H1 (cell line): ENCODE measurements at regions not wholly inside any gene's neighbourhood (a gene's known extent, or its start where the extent isn't known, plus 50 kb on each side); places are given as distances from the start of the nearest gene placed in this dataset.

Experiments used
- CTCF ChIA-PET: fragments of 300-600 bp; sonication (Branson Sonifier 250); formaldehyde crosslinking; loops from one replicate; lab custom pipeline; 2021; ENCODE audit not compliant: partially characterized antibody; lab: Charles Lee
- POLR2A ChIA-PET: fragments of 300-600 bp; sonication (Branson Sonifier 250); formaldehyde crosslinking; loops from one replicate; lab custom pipeline; 2021; ENCODE audit warnings: inconsistent platforms; ENCODE audit not compliant: partially characterized antibody; lab: Charles Lee
- DNase-seq, 2 experiments: peaks; one replicate each; pipeline versions ENCODE4 v3.0.0 to v3.0.0-alpha.2; 2010 to 2022; ENCODE audit warnings: low spot score in 2 of 2, low read depth in 1 of 2, mixed read lengths in 1 of 2
- FAIRE-seq: peaks from 2 replicates; lab custom pipeline; 2011; peaks lifted over from hg19 to GRCh38; lab: Jason Lieb, UNC
- H2AFZ ChIP-seq: 2 replicates; pipeline ENCODE4 v1.8.1; 2012; ENCODE audit warnings: low read length, inconsistent platforms
- H2AK5ac ChIP-seq: 2 replicates; pipeline ENCODE4 v1.6.1; 2013; ENCODE audit warnings: low read depth, low read length
- H2BK120ac ChIP-seq: replicated peaks from 2 replicates; pipeline ENCODE3; 2013; ENCODE audit warnings: low read depth, low read length, inconsistent platforms
- H2BK12ac ChIP-seq: 2 replicates; pipeline ENCODE4 v1.6.1; 2013; ENCODE audit warnings: low read depth, low read length
- H2BK15ac ChIP-seq: 2 replicates; pipeline ENCODE4 v1.6.1; 2013; ENCODE audit warnings: low read length
- H2BK20ac ChIP-seq: 2 replicates; pipeline ENCODE4 v1.6.1; 2013; ENCODE audit warnings: low read length
- H2BK5ac ChIP-seq: 2 replicates; pipeline ENCODE4 v1.6.1; 2013; ENCODE audit warnings: low read depth, low read length
- H3K14ac ChIP-seq: 2 replicates; pipeline ENCODE4 v1.6.1; 2013; ENCODE audit warnings: inconsistent platforms; ENCODE audit not compliant: insufficient read length
- H3K18ac ChIP-seq: 2 replicates; pipeline ENCODE4 v1.6.1; 2013; ENCODE audit warnings: low read length; ENCODE audit errors: extremely low read depth
- H3K23ac ChIP-seq: 2 replicates; pipeline ENCODE4 v1.6.1; 2013; ENCODE audit warnings: inconsistent platforms; ENCODE audit not compliant: insufficient read length
- H3K23me2 ChIP-seq: 2 replicates; pipeline ENCODE4 v1.6.1; 2013; ENCODE audit warnings: low read depth, low read length
- H3K27ac ChIP-seq: 2 replicates; pipeline ENCODE4 v1.6.1; 2011; ENCODE audit warnings: low read depth, low read length, inconsistent platforms
- H3K27me3 ChIP-seq, 4 experiments: replicated peaks in 1 of 4; 1 replicate in 1 of 4; 2 replicates in 3 of 4; pipeline versions ENCODE4 v1.6.1 to v1.8.1; 2011 to 2013; ENCODE audit warnings: low read length in 3 of 4, mild to moderate bottlenecking in 3 of 4, inconsistent platforms in 2 of 4, mixed read lengths in 2 of 4, moderate library complexity in 1 of 4; ENCODE audit not compliant: control insufficient read depth in 3 of 4, insufficient read depth in 3 of 4; ENCODE audit errors: extremely low read depth in 1 of 4
- H3K36me3 ChIP-seq, 4 experiments: 2 replicates each; pipeline versions ENCODE4 v1.6.1 to v1.8.1; 2011 to 2013; ENCODE audit warnings: mild to moderate bottlenecking in 4 of 4, low read length in 3 of 4, moderate library complexity in 2 of 4, control low read depth in 1 of 4, inconsistent platforms in 1 of 4; ENCODE audit not compliant: insufficient read depth in 4 of 4, control insufficient read depth in 2 of 4
- H3K4ac ChIP-seq: replicated peaks from 2 replicates; pipeline ENCODE3; 2013; ENCODE audit warnings: low read length, low read depth, mixed read lengths, inconsistent platforms; ENCODE audit not compliant: insufficient read length
- H3K4me1 ChIP-seq, 4 experiments: replicated peaks in 1 of 4; 1 replicate in 1 of 4; 2 replicates in 3 of 4; pipeline versions ENCODE4 v1.6.1 to v1.8.1; 2011 to 2013; ENCODE audit warnings: low read length in 3 of 4, inconsistent platforms in 2 of 4, mixed read lengths in 1 of 4; ENCODE audit not compliant: insufficient read depth in 4 of 4, control insufficient read depth in 3 of 4
- H3K4me2 ChIP-seq, 2 experiments: 2 replicates each; pipeline versions ENCODE4 v1.6.1 to v1.8.1; 2011 to 2013; ENCODE audit warnings: low read depth in 2 of 2, low read length in 2 of 2, control low read depth in 1 of 2, inconsistent platforms in 1 of 2, mild to moderate bottlenecking in 1 of 2; ENCODE audit not compliant: insufficient read depth in 1 of 2
- H3K4me3 ChIP-seq, 4 experiments: fragments of 200-600, 300-600 bp in 1 of 4; sonication (generic), shearing (Covaris generic), sonication (Bioruptor Twin) in 1 of 4; 2 replicates each; pipeline versions ENCODE4 v1.5.1 to v1.8.1; 2011 to 2016; ENCODE audit warnings: low read length in 4 of 4, low read depth in 3 of 4, control low read depth in 2 of 4, inconsistent platforms in 2 of 4, mild to moderate bottlenecking in 2 of 4, mixed read lengths in 1 of 4, moderate library complexity in 1 of 4; ENCODE audit not compliant: insufficient read depth in 2 of 4; ENCODE audit errors: extremely low read depth in 1 of 4
- H3K56ac ChIP-seq: replicated peaks from 2 replicates; pipeline ENCODE3; 2013; ENCODE audit warnings: low read depth, mild to moderate bottlenecking, mixed read lengths, low read length, inconsistent platforms; ENCODE audit not compliant: insufficient read length
- H3K79me1 ChIP-seq: 2 replicates; pipeline ENCODE4 v1.6.1; 2013; ENCODE audit warnings: low read depth, low read length, control low read depth
- H3K79me2 ChIP-seq, 2 experiments: 2 replicates each; pipeline versions ENCODE4 v1.6.1 to v1.8.1; 2012 to 2013; ENCODE audit warnings: low read length in 2 of 2, mild to moderate bottlenecking in 2 of 2, inconsistent platforms in 1 of 2; ENCODE audit not compliant: insufficient read depth in 2 of 2, control insufficient read depth in 1 of 2
- H3K9ac ChIP-seq, 4 experiments: replicated peaks in 1 of 4; 1 replicate in 1 of 4; 2 replicates in 3 of 4; pipeline versions ENCODE4 v1.6.1 to v1.8.1; 2011 to 2013; ENCODE audit warnings: low read depth in 3 of 4, low read length in 3 of 4, control low read depth in 2 of 4, mild to moderate bottlenecking in 2 of 4, moderate library complexity in 2 of 4, inconsistent platforms in 1 of 4; ENCODE audit errors: extremely low read depth in 1 of 4
- H3K9me3 ChIP-seq, 2 experiments: 2 replicates each; pipeline versions ENCODE4 v1.6.1 to v1.8.1; 2012 to 2013; ENCODE audit warnings: mild to moderate bottlenecking in 2 of 2, moderate library complexity in 2 of 2, control low read depth in 1 of 2, inconsistent platforms in 1 of 2, low read depth in 1 of 2, low read length in 1 of 2, mixed read lengths in 1 of 2; ENCODE audit not compliant: insufficient read depth in 2 of 2
- H4K20me1 ChIP-seq, 2 experiments: replicated peaks in 1 of 2; 2 replicates each; pipeline versions ENCODE3 to v1.8.1; 2011 to 2013; ENCODE audit warnings: inconsistent platforms in 2 of 2, low read length in 2 of 2, mild to moderate bottlenecking in 1 of 2; ENCODE audit not compliant: insufficient read depth in 2 of 2, control insufficient read depth in 1 of 2
- H4K5ac ChIP-seq: 2 replicates; pipeline ENCODE4 v1.6.1; 2013; ENCODE audit warnings: low read length, low read depth, mixed read lengths, inconsistent platforms; ENCODE audit not compliant: insufficient read length
- H4K8ac ChIP-seq: 2 replicates; pipeline ENCODE4 v1.8.0; 2013; ENCODE audit warnings: mild to moderate bottlenecking, moderate library complexity, low read length, inconsistent platforms; ENCODE audit not compliant: insufficient read depth; ENCODE audit errors: extremely low read depth
- H4K91ac ChIP-seq: replicated peaks from 2 replicates; pipeline ENCODE3; 2013; ENCODE audit warnings: low read length, mixed read lengths, inconsistent platforms; ENCODE audit not compliant: insufficient read length
- CHD2 ChIP-seq: IDR thresholded peaks from 2 replicates; pipeline ENCODE4 v1.6.1; 2012; ENCODE audit warnings: low read length, improper control_type of control experiment
- SAP30 ChIP-seq: fragments of 300-600 bp; sonication (generic); IDR thresholded peaks from 2 replicates; pipeline ENCODE4 v1.7.1; 2012; ENCODE audit warnings: low read length, moderate library complexity, mild to moderate bottlenecking, inconsistent platforms; ENCODE audit not compliant: insufficient read depth, insufficient replicate concordance
- SP4 ChIP-seq: IDR thresholded peaks from 2 replicates; pipeline ENCODE4 v1.6.1; 2012; ENCODE audit warnings: low read length, inconsistent platforms
- TBP ChIP-seq: IDR thresholded peaks from 2 replicates; pipeline ENCODE4 v1.6.1; 2011; ENCODE audit warnings: low read depth, low read length, improper control_type of control experiment
- WGBS, 2 experiments: shearing (Covaris generic) in 1 of 2; methylation state at CpG; one replicate each; pipeline versions ENCODE4 v1.1.6 to v1.1.7; 2013 to 2015; ENCODE audit warnings: low lambda C conversion rate in 2 of 2, mixed read lengths in 2 of 2, inconsistent platforms in 1 of 2, low coverage in 1 of 2, missing lambda C conversion rate in 1 of 2; ENCODE audit not compliant: insufficient replicate concordance in 2 of 2, insufficient coverage in 1 of 2, insufficient read length in 1 of 2; ENCODE audit errors: extremely low coverage in 1 of 2, missing lambda C conversion rate in 1 of 2; 5-methylcytosine and 5-hydroxymethylcytosine counted together

DNA sequence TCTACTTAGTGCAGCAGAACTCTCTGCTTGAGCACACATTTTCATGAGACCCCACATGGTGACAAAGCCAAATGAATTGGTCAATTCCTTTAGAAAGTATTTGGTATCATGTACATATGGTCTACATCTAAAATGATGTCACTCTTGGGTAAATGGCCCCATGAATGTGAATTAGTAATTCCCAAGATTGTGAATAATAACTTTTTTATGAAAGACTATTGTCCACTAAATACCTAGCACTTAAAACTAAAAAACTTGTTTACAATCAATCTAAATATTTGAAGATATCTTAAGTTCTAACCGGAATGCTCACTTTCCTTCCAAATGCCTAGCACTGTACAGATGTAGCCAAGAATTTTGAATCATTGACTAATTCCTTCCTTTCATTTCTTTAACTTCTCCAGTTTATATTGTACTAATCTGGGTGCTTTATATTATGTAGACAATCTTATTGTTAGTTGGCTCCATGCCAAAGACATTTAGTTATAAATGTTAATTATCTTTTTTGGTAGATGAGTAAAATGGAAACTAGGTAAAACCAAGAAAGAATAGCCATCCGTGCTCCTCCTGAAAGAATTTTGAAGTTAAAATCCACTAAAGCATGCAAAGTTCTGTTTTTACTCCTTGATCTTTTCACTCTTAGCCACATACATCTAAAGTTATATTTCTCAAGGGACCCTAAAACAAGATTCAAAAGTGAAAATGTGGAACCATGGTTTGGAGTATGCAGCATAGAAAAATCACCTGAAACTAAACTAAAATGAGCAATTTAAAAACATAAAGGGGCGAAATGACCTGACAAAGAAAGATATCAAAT lies 145.0 kb upstream of the ARHGAP20 start:
- Histone ChIP-seq H4K5ac (no peak overlapping the region), H3K4me3 (no peak overlapping the region), H3K4ac (no peak overlapping the region), H3K27ac (no peak overlapping the region), H3K23me2 (no peaks in the 10 kb centered on the region), H3K9me3 (no peaks in the 10 kb centered on the region), H2BK5ac (no peak overlapping the region), H3K79me2 (no peaks in the 10 kb centered on the region), H3K56ac (no peak overlapping the region), H3K36me3 (no peaks in the 10 kb centered on the region), H2AK5ac (no peak overlapping the region), H3K18ac (no peak overlapping the region), H2BK120ac (no peak overlapping the region), H3K27me3 (no peaks in the 10 kb centered on the region), H2BK15ac (no peak overlapping the region), H4K8ac (no peak overlapping the region), H2BK12ac (no peak overlapping the region), H3K4me2 (no peak overlapping the region), H3K14ac (no peak overlapping the region), H4K91ac (no peak overlapping the region), H2BK20ac (no peak overlapping the region), H3K4me1 (no peaks in the 10 kb centered on the region), H3K23ac (no peak overlapping the region), H3K79me1 (no peaks in the 10 kb centered on the region), H4K20me1 (no peaks in the 10 kb centered on the region), H3K9ac (no peak overlapping the region), H2AFZ (no peak overlapping the region)
- WGBS, 2 experiments, result 100% methylated on average over 3 of the region's 3 CpGs; no CpG with 5 or more reads in 1 of the 2 experiments
- FAIRE-seq (no peak), DNase-seq (no peak)
- TF ChIP-seq SAP30 (no peak), SP4 (no peak), CHD2 (no peak), TBP (no peak)
- ChIA-PET CTCF (no interaction called here), POLR2A (no interaction called here)
